RKO (cell line): ENCODE measurements at regions not wholly inside any gene's neighbourhood (a gene's known extent, or its start where the extent isn't known, plus 50 kb on each side); places are given as distances from the start of the nearest gene placed in this dataset.
A peak's percentile ranks its signal among the peaks of the same experiment; 100 is the strongest.
"Not testable (repeated sequence)": the region's sequence is repeated elsewhere in the genome, so short reads cannot be mapped to it uniquely, and the experiment has no call there.

Experiments
- DNase-seq: peaks from one replicate; pipeline ENCODE4 v3.0.0-alpha.2; 2016; ENCODE audit warnings: low spot score

DNA sequence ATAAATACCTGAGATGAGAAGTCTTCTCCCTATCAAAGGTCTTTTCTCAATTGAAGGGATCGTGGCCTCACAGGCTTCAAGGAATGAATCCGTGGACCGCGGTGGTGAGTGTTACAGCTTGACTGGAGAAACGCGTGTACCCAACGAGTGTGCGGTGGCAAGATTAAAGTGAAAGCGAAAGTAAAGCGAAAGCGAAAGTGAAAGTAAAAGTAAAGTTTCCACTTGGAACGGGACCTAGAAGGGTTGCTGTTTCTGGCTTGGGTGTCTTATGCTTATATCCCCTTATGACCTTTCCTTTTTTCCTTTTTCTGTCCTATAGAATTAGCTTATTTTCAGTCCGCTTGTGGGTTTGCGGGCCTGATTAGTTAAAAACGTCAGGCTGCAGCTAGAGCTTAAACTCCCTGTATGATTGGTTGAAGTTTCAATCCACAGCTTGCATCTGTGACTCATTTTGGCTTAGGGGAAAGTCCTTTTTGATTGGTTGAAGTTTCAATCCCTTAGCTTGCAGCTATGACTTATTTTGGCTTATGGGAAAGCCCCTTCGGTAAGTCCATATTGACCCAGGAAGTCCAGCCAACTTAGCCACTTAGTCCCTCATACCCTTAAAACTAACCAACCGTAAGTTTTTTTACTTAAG, 924.3 kb upstream of the CDH10 start:
- DNase-seq: no peak

DNA sequence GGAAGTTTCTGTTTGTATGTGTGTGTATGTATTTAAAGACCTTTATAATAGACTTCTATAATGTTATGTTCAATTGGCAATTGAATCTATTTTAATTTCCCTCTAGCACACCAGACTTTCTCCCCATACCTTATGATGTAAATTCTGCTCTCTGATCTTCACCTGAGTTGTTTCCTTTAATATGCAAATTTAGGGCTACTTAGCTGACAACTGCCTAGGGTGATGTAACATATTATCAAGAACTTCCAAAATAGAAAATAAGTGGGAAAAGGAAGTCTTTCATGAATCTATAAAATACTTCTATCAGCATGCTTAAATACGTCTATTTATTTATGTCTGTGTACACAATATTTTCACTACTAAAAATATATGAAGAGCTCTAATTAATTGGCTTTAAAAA, 923.5 kb upstream of the CDH10 start:
- DNase-seq: no peak

DNA sequence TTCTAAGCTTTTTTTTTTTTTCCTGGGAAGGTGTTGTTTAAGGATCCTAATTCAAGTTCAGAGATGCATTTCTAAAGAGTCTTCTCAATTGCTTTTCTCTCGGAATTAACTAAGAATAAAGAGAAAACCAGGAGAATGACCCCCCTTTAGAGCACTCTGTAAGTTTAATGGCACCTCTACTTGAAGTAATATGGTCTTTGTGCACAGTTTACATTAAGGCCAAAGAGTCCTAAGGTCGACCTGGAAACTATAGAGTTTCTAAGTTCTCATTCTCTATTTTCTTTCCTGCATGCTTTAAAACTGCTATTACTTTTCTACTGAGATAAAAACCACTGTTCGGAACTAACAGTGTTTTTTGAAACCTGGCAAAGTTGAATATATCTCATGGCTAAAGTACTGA, 923.1 kb upstream of the CDH10 start:
- DNase-seq: no peak

DNA sequence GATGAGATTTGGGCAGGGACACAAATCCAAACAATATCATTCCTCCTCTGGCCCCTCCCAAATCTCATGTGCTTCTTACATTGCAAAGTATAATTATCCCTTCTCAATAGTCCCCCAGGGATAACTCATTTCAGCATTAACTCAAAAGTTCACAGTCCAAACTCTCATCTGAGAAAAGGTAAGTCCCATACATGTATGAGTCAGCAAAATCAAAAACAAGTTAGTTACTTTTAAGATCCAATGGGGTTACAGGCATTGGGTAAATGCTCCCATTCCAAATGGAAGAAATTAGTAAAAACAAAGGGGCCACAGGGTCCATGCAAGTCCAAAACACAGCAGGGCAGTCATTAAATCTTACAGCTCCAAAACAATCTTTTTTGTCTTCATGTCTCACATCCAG, 917.9 kb upstream of the CDH10 start:
- DNase-seq: no peak

DNA sequence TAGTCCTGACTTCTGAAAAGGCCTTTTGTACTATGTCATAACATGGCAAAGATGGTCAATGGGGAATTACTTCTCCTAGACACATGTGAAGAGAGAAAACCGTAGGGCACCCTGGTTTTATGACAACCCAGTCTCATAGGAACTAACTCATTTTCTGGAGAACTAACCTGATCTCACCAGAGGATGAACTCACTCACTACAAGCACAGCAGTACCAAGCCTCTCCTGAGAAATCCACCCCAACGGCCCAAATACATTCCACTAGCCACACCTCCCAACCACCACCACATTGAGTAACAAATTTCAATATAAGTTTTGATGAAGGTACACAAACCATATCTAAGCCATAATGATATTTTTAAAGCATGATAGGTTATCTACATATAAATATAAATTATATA, 909.3 kb upstream of the CDH10 start:
- DNase-seq: no peak

DNA sequence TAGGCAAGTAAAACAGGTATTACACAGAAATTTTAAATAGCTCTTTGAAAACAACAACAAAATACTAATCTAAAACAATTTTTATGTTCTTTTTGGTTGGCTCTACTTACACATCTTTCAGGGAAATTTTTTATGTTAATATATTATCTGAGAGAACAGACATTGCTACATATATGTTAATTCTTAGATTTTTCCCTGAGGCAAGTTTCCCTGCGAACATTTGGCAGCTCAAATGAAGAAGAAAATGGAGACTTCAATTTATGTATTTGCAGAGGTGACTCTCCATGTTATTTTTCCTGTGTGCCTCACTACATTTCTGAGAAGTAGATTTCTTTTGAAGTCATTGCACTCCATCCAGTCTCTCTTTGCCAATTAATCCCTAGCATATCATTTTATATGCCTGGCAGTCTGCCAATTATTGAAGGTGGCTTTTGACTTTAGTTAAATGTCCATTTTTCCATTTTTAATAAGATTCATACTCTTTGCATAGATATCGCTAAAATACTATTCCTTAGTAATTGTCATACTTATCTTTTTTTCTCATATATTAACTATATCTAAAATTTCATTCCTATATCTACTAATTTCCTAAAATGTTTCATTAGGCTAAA, 908.2 kb upstream of the CDH10 start:
- DNase-seq: no peak

DNA sequence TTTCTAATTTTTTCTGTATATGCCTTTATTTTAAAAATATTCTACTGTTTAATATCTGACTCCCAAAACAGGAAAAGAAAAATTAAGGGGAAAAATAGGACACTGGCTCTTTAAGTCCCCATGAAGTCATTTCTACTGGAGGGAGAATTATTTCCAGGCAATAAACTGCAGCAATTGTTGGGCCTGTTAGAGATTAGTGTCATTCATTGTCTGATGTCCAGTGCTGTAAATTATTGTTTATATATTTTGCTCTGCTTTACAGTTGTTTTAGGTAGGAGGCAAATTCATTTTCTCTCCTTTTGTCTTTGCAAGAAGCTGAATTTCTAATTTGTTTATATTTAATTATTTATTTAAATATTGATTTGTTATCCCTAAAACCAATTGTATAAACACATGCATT, 906.0 kb upstream of the CDH10 start:
- DNase-seq: no peak

DNA sequence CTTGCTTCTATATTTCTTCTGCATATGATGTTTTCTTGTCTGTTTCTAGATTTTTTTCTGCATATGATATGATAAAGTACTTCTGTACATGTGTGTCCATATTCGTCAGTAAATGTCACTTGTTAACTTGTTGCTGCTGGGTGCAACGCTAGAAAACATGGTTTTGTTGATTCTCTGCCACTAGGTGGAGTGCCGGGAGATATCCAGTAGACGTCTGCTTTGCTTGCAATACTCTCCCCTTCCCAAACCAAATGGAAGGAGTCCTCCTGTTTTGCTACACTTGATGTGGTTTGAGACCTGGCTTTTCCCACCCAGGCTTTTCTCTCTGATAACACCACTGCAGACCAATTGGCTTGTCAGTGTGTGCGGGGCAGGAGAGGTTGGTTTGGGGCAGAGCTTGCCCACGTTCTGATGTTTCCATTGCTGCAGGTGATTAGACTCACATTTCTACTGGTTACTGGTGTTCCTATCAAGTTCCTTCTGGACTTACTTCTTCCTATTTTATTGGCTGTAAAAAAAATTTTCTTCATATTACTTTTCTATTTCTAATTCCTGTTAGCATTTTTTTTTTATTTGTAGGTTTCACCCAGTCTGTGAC, 900.0 kb upstream of the CDH10 start:
- peak; percentile 72 for DNase-seq

DNA sequence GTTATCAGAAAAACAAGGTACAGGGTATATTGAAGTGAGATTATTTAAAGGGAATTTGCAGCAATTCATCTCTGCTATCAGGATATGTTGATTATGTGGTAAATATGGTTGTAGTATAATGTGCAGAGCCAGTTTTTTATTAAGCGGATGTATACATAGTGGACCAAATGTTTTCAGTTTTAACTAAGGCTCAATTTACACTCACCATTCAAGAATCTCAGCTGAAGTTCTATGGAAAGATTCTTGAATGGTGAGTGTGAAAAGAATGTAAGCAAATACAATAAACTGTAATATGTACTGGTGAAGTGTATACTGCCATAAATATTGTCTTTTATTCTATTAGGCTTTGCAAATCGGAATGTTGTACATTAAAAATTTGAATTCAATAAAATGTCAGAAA, 895.9 kb upstream of the CDH10 start:
- no peak for DNase-seq

DNA sequence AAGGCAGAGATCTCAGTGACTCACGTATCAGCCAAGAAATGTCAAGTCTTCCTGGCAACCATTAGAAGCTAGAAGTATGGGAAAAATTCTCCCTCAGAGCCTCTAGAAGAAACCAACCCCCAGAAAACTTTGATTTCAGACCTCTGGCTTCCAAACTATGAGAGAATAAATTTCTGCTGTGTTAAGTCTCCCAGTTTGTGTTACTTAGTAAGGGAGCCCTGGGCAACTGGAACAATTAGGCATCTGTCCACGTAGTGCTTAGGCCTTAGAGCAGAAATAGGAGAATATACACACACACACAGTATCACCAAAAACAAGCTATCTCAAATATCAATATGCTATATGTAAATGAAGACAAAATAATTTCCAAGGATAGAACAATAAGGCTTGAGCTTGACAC, 894.8 kb upstream of the CDH10 start:
- DNase-seq: no peak

DNA sequence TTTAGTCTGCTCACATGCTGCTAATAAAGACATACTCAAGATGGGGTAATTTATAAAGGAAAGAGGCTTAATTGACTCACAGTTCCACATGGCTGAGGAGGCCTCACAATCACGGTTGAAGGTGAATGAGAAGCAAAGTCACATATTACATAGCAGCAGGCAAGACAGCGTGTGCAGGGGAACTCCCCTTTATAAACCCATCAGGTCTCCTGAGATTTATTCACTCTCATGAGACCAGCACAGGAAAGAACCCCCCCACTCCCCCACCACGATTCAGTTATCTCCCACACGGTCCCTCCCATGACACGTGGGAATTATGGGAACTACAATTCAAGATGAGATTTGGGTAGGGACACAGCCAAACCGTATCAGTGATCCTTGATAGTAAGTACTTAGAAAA, 891.7 kb upstream of the CDH10 start:
- DNase-seq: not testable (repeated sequence)

DNA sequence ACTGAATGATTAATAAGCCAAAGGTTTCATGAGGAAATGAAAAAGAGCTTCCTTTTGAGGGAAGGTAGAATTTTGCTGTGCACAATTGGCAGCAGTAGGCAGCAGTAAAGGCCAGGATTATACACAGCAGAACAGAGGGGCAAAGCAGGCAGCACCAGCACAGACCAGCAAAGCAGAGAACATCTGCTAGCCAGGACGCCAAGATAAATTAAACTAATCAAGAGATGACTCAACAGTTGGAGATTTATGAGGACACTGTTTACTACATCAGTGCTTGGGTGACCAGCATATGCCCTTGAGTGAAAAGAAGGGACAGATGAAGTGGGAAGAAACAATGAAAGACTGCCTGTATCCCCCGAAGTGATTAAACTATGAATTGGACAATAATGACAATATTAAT, 871.4 kb upstream of the CDH10 start:
- no peak for DNase-seq

DNA sequence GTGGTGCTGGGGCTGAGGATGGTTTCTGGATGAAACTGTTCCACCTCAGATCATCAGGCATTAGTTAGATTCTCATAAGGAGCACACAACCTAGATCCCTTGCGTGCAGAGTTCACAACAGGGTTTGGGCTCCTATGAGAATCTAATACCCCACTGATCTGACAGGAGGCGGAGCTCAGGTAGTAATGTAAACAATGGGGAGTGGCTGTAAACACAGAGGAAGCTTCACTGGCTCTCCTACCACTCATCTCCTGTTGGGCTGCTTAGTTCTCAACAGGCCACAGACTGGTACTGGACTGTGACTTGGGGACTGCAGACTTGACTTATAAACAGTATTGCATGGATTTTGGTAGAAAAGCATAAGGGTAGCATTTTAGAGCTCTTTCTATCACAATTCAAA, 870.7 kb upstream of the CDH10 start:
- DNase-seq: no peak

DNA sequence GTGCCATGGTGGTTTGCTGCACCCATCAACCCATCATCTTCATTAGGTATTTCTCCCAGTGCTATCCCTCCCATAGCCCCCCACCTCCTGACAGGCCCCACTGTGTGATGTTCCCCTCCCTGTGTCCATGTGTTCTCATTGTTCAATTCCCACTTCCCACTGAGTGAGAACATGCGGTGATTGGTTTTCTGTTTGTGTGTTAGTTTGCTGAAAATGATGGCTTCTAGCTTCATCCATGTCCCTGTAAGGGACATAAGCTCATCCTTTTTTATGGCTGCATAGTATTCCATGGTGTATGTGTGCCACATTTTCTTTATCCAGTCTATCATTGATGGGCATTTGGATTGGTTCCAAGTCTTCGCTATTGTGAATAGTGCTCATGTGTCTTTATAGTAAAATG, 865.9 kb upstream of the CDH10 start:
- DNase-seq: not testable (repeated sequence)

DNA sequence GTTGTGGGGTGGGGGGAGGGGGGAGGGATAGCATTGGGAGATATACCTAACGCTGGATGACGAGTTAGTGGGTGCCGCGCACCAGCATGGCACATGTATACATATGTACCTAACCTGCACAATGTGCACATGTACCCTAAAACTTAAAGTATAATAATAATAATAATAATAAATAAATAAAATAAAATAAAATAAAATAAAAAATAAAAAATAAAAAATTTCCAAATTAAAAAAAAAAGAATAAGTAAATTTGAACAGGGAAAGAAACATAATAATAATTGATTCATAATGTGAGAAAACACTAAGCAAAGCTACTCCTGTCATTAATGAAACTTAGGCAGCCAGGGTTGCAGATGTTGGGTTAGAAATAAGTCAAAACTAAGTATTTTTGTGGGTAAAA, 863.2 kb upstream of the CDH10 start:
- not testable (repeated sequence) for DNase-seq

DNA sequence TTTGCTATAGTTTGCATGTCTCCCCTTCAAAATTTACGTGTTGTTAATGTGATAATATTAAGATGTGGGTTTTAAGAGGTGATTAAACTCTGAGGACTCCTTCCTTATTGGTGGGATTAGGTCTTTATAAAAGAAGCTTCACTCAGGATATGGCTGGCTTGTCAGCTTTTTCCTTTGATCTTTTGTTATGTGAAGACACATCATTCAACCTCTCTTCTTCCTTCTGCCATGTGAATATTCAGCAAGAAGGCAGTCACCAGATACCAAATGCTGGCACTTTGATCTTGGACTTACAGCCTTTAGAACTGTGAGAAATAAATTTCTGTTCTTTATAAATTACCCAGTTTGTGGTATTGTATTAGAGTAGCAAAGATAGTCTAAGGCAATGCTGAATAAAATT, 855.9 kb upstream of the CDH10 start:
- no peak for DNase-seq

DNA sequence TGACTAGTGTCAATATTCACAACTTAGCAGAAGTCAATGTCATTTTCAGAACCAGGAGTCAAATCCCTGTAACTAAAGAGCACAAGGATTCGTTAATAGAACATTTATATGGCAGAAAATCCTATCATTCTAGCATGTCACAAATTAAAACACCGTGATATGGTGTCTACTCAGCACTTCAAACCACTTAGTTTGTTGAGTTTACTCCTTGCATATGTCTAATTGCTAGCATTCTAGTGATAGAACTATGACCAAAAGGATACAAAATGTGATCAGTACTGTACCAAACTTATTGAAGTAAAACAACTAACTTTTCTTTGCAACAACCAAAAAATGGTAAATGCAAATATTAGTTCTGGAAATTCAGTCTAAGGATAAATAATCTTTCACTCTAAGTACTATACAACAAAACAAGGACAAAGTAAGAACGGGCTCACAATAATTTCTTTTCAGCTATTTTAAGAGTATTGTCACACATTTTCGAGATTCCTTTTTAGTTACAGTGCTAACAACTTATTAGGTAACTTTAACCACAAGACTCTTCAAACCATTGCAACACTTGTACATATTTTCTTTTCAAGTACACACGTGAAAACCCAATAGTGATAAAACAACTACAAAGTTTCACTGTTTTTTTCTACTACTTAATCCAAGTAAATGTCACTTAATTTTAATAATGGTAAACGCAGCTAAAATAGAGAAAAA, 845.2 kb upstream of the CDH10 start:
- no peak for DNase-seq

DNA sequence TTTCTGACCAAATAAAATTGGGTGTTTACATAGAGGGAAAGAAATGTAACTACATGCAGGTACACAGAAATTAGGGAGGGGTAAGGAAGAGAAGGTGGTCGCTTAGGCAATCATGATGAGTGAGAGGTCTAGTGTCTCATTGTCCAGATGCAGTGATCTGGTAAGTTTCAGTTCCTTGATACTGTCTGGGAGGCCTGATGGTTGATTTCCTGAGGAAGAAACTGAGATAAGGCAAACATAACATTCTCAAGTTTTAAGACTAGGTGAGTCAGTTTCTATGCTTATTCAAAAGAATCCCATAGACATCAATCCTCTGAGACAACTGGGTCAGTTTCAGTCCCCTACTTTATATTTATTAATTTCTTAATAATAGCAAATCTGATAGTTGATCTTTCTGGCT, 843.3 kb upstream of the CDH10 start:
- no peak for DNase-seq

DNA sequence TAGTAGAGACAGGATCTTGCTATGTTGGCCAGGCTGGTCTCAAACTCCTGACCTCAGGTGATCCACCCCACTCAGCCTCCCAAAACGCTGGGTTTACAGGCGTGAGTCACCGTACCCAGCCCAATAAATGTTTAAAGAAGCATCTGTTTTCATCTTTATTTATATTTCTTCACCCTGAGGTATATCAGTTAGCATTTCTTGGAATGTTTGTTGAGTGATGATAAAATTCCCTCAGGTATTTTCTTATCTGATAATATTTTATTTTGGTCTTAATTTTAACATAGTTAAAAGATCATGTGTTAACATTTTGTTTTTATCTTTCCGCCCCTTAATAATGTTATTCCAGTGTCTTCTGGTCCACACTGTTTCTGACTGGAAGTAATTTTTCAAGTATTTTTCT, 839.6 kb upstream of the CDH10 start:
- no peak for DNase-seq

DNA sequence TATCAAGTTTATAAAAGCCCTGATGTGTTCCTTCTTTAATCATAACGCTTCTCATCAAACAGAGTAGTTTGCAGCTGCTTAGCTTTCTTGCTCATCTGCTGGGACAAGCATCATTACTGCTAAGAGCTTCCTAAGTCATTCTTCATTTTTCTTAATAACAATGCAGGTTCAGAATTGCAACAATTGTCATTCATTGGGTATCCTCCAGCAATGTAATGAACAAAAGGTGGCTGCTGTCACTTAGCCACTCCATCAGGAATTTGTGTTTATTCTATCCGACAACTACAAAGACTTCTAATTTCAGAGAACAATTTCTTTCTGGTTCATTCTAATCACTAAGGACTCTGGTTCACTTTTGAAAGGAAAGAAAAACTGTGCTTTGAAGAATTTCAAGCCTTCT, 836.7 kb upstream of the CDH10 start:
- DNase-seq: no peak

DNA sequence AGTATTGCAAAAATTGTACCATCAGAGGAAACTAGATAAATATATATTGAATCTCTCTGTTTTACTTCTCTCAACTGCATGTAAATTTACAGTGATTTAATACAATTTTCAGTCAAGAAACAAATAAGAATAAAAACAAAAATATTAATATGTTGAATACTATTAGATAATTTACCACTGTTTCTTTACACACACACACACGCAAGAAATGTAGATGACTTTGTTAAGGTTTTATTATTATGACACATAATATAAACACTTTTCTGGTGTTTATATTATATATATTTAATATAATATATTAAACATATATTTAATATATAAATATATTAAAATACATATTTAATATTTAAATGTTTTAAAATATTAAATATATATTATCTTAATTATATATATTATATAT, 814.3 kb upstream of the CDH10 start:
- DNase-seq: no peak

DNA sequence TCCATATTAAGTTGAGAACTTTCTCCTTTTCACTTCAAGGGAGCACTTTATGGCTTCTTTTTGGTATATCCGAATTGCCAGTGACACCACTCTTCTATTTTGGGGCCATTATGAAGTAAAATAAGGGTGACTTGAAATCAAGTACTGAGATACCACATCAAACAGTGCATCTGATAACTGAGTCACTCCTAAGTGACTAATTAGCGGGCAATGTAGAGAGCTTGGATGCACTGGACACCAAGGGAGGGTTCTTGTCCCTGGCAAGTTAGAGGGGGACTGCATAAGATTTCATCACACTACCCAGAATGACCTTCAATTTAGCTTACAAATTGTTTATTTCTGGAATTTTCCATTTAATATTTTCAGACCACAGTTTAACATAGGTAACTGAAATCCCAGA, 813.9 kb upstream of the CDH10 start:
- DNase-seq: peak; percentile 45

DNA sequence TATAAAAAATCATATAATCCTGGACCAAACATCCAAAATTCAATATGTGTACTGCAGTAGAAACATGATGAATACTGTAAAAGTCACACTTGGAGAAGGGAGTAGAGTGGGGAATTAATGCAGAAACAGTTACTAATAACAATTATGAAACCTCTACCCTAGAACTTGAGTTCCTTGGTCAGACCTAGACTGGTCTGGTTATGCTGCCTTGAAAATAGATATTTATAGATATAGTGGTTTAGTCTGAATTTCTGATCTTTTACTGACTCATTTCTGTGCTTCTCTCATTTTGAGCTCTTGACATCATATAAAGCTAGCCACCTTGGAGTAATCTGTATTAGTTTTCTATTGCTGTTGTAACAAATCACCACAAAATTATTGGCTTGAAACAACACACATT, 808.7 kb upstream of the CDH10 start:
- no peak for DNase-seq
